Neural progenitor cell (in vitro differentiated cells): ENCODE measurements at regions not wholly inside any gene's neighbourhood (a gene's known extent, or its start where the extent isn't known, plus 50 kb on each side); places are given as distances from the start of the nearest gene placed in this dataset.

ENCODE experiments used
- DNase-seq: peaks from one replicate; pipeline ENCODE4 v3.0.0-alpha.2; 2016; ENCODE audit warnings: low spot score
- H2AFZ ChIP-seq: fragments of 200-600 bp; sonication (generic); replicated peaks from 2 replicates; pipeline ENCODE4 v1.6.1; 2016; ENCODE audit warnings: antibody characterized with exemption
- H3F3A ChIP-seq: fragments of 200-600 bp; sonication (generic); 2 replicates; pipeline ENCODE4 v1.6.1; 2016; ENCODE audit warnings: antibody characterized with exemption, low read depth
- H3K27ac ChIP-seq: fragments of 200-600 bp; sonication (generic); 2 replicates; pipeline ENCODE4 v1.5.1; 2016; ENCODE audit warnings: mild to moderate bottlenecking
- H3K27me3 ChIP-seq: fragments of 200-600 bp; sonication (generic); 2 replicates; pipeline ENCODE4 v1.6.1; 2016; ENCODE audit warnings: mild to moderate bottlenecking, moderate library complexity
- H3K36me3 ChIP-seq: fragments of 200-600 bp; sonication (generic); 2 replicates; pipeline ENCODE4 v1.5.1; 2016
- H3K4me1 ChIP-seq: fragments of 200-600 bp; sonication (generic); 2 replicates; pipeline ENCODE4 v1.6.1; 2016; ENCODE audit warnings: mixed run types
- H3K4me2 ChIP-seq: fragments of 200-600 bp; sonication (generic); 2 replicates; pipeline ENCODE4 v1.6.1; 2016
- H3K4me3 ChIP-seq: fragments of 200-600 bp; sonication (generic); 2 replicates; pipeline ENCODE4 v1.5.1; 2016
- H3K79me2 ChIP-seq: fragments of 200-600 bp; sonication (generic); 2 replicates; pipeline ENCODE4 v1.6.1; 2016; ENCODE audit warnings: low read depth
- H3K9ac ChIP-seq: fragments of 200-600 bp; sonication (generic); 2 replicates; pipeline ENCODE4 v1.6.1; 2016
- H3K9me3 ChIP-seq: fragments of 200-600 bp; sonication (generic); 2 replicates; pipeline ENCODE4 v1.5.1; 2016; ENCODE audit warnings: low read depth
- H4K20me1 ChIP-seq: fragments of 200-600 bp; sonication (generic); 2 replicates; pipeline ENCODE4 v1.6.1; 2016; ENCODE audit warnings: low read depth
- H3K27ac Mint-ChIP-seq: 3 replicates; pipeline ENCODE4 v1.8.0; 2021; ENCODE audit warnings: mixed read lengths
- H3K27me3 Mint-ChIP-seq: 2 replicates; pipeline ENCODE4 v1.8.0; 2022; ENCODE audit warnings: low read depth, mild to moderate bottlenecking, inconsistent platforms, moderate library complexity, mixed read lengths; ENCODE audit not compliant: insufficient read depth
- H3K36me3 Mint-ChIP-seq: 3 replicates; pipeline ENCODE4 v1.8.0; 2021; ENCODE audit warnings: mixed read lengths
- H3K4me1 Mint-ChIP-seq: 3 replicates; pipeline ENCODE4 v1.8.0; 2021; ENCODE audit warnings: mixed read lengths
- H3K4me3 Mint-ChIP-seq: 3 replicates; pipeline ENCODE4 v1.8.0; 2021; ENCODE audit warnings: mild to moderate bottlenecking, moderate library complexity, mixed read lengths
- H3K9me3 Mint-ChIP-seq: 3 replicates; pipeline ENCODE4 v1.8.0; 2020; ENCODE audit warnings: mixed read lengths
- CTCF ChIP-seq: fragments of 200-600 bp; sonication (generic); IDR thresholded peaks from 2 replicates; pipeline ENCODE4 v1.5.1; 2017; ENCODE audit warnings: antibody characterized with exemption, mild to moderate bottlenecking
- EZH2 ChIP-seq: fragments of 200-600 bp; sonication (generic); IDR thresholded peaks from 2 replicates; pipeline ENCODE4 v1.6.1; 2017; ENCODE audit warnings: antibody characterized with exemption, mild to moderate bottlenecking, moderate library complexity
- EZH2phosphoT487 ChIP-seq: fragments of 200-600 bp; sonication (generic); IDR thresholded peaks from 2 replicates; pipeline ENCODE4 v1.6.1; 2017; ENCODE audit warnings: antibody characterized with exemption

DNA sequence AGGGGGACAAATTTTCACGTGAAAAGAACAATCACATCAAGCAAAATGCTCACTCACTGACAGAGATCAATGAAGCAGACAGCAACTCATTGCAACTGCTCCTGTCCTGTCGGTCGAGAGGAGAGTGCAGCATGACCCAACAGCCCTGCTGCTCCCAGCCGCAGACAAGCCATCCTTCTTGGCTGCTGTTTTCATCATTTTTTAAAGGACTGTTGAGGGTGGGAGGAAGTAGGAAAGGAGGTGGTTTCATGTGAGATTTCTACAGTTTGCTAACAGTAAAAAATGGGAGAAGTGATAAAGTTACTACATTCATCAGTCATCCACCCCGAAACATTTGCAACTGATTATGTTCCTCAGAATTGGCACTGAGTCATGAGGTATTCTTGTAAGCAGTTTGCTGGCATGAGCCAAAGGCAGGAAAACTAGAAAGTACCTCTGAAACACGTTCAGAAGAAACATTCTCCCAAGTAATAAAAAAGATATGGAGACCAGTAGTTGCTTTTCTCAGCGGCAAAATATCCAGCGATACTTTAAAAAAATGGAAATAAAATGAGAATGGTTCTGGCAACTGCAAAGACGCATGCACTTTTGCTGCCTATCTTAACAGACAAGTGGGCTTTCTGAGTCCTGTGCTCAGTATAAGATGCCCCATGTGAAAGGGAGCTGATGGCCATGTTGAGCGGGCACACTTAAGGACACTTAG is 72.0 kb upstream of the CLDN14 start:
- TF ChIP-seq CTCF, result no peak
- TF ChIP-seq EZH2, result no peak
- no peak for TF ChIP-seq EZH2phosphoT487
- H2AFZ ChIP-seq, result no peak overlapping the region
- H3K27ac Mint-ChIP-seq, result no peak overlapping the region
- no peaks in the 10 kb centered on the region for H3K4me1 Mint-ChIP-seq
- peaks cover 5% of the 10 kb centered on the region for H3K27me3 Mint-ChIP-seq
- no peaks in the 10 kb centered on the region for H3K9me3 Mint-ChIP-seq
- H3K36me3 Mint-ChIP-seq, result no peaks in the 10 kb centered on the region
- no peak overlapping the region for H3K4me3 ChIP-seq
- no peak overlapping the region for H3K27ac ChIP-seq
- no peaks in the 10 kb centered on the region for H3K4me1 ChIP-seq
- H3K4me2 ChIP-seq, result no peak overlapping the region
- H3K27me3 ChIP-seq, result no peaks in the 10 kb centered on the region
- H3K9me3 ChIP-seq, result no peaks in the 10 kb centered on the region
- no peaks in the 10 kb centered on the region for H4K20me1 ChIP-seq
- H3K79me2 ChIP-seq, result no peaks in the 10 kb centered on the region
- no peak for DNase-seq
- H3K4me3 Mint-ChIP-seq, result no peak overlapping the region
- no peak overlapping the region for H3K9ac ChIP-seq
- no peaks in the 10 kb centered on the region for H3K36me3 ChIP-seq
- H3F3A ChIP-seq, result no peaks in the 10 kb centered on the region

GRCh38 chr21:36552434-36552785 is 72.5 kb upstream of the CLDN14 start:
- H3K36me3 Mint-ChIP-seq, result no peaks in the 10 kb centered on the region
- H3K4me3 Mint-ChIP-seq, result no peak overlapping the region
- Histone ChIP-seq H4K20me1 (no peaks in the 10 kb centered on the region), H3K36me3 (no peaks in the 10 kb centered on the region), H3K79me2 (no peaks in the 10 kb centered on the region), H3K9ac (no peak overlapping the region), H3K27me3 (no peaks in the 10 kb centered on the region), H3K4me2 (no peak overlapping the region), H3K27ac (no peak overlapping the region), H3K9me3 (no peaks in the 10 kb centered on the region), H2AFZ (no peak overlapping the region), H3F3A (no peaks in the 10 kb centered on the region), H3K4me1 (no peaks in the 10 kb centered on the region), H3K4me3 (no peak overlapping the region)
- no peak overlapping the region for H3K27ac Mint-ChIP-seq
- no peaks in the 10 kb centered on the region for H3K9me3 Mint-ChIP-seq
- H3K4me1 Mint-ChIP-seq, result no peaks in the 10 kb centered on the region
- DNase-seq, result no peak
- no peak for TF ChIP-seq EZH2
- TF ChIP-seq EZH2phosphoT487, result no peak
- TF ChIP-seq CTCF, result no peak
- H3K27me3 Mint-ChIP-seq, result peaks cover 3% of the 10 kb centered on the region

DNA sequence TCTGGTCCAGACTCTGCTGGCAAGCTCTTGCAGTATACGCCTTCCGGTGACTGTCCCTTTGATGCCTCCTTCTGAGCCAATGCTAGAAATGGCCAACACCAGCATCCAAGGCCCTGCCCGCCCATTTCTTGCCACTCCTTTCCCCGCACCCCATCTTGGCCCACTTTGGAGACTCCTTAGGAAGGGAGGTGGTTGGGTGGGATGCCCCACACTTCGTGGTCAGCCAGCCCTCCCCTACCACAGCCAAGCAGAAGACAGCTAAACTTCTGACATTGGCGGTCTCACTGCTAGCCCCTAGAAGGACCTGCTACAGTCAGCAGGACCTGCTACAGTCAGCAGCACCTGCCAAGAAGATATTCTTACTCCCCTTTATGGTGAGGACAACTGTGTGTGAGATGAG is 73.5 kb upstream of the CLDN14 start:
- no peak overlapping the region for H3K9ac ChIP-seq
- H2AFZ ChIP-seq, result no peak overlapping the region
- H3F3A ChIP-seq, result no peaks in the 10 kb centered on the region
- Mint-ChIP-seq H3K27ac (peak overlapping the region; percentile 85), H3K4me3 (no peak overlapping the region), H3K27me3 (peaks cover 2% of the 10 kb centered on the region), H3K4me1 (no peaks in the 10 kb centered on the region), H3K36me3 (no peaks in the 10 kb centered on the region), H3K9me3 (no peaks in the 10 kb centered on the region)
- H4K20me1 ChIP-seq, result no peaks in the 10 kb centered on the region
- H3K79me2 ChIP-seq, result no peaks in the 10 kb centered on the region
- H3K4me2 ChIP-seq, result no peak overlapping the region
- no peak overlapping the region for H3K4me3 ChIP-seq
- no peak overlapping the region for H3K27ac ChIP-seq
- DNase-seq, result no peak
- TF ChIP-seq EZH2 (no peak), EZH2phosphoT487 (no peak), CTCF (no peak)
- H3K36me3 ChIP-seq, result no peaks in the 10 kb centered on the region
- H3K4me1 ChIP-seq, result no peaks in the 10 kb centered on the region
- H3K9me3 ChIP-seq, result no peaks in the 10 kb centered on the region
- no peaks in the 10 kb centered on the region for H3K27me3 ChIP-seq
